Bronchial epithelial cell (primary cell): ENCODE measurements at regions not wholly inside any gene's neighbourhood (a gene's known extent, or its start where the extent isn't known, plus 50 kb on each side); places are given as distances from the start of the nearest gene placed in this dataset.

Experiments
- DNase-seq: peaks from one replicate; pipeline ENCODE4 v3.0.0-alpha.2; 2010; ENCODE audit warnings: low read depth
- FAIRE-seq: peaks from 2 replicates; lab custom pipeline; 2011; peaks lifted over from hg19 to GRCh38; lab: Jason Lieb, UNC
- H3K27me3 ChIP-seq: 2 replicates; pipeline ENCODE4 v1.5.1; 2011; ENCODE audit warnings: low read length; ENCODE audit not compliant: control insufficient read depth, insufficient read depth
- H3K36me3 ChIP-seq: 2 replicates; pipeline ENCODE4 v1.5.1; 2011; ENCODE audit warnings: low read length; ENCODE audit not compliant: control insufficient read depth, insufficient read depth
- H3K4me3 ChIP-seq: 2 replicates; pipeline ENCODE4 v1.5.1; 2011; ENCODE audit warnings: mild to moderate bottlenecking, low read depth, low read length, control low read depth
- TF ChIP-seq, protein P1 (sequence below): IDR thresholded peaks from 2 replicates; pipeline ENCODE4 v1.5.1; 2011; ENCODE audit warnings: mild to moderate bottlenecking, moderate library complexity, low read length, control low read depth, inconsistent platforms; ENCODE audit not compliant: insufficient read depth, severe bottlenecking

DNA sequence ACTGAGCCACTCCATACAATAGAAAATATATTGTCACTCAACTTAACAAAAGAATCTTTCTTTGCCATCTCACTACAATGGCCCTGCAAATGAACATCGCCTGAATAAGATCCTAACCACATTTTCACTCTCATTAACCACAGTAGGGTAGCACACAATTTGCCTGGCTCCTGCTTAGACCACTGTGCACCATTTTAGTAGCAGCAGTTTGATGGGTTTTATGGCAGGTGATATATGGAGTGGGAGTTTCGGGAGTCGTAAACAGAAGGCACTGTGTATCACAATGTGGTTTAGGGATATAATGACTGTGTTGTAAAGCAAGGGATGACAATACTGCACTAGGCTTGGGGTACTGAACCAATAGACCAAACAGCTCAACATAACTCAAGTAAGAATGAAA is 617.4 kb downstream of the BCL11A start:
- Histone ChIP-seq H3K4me3 (no peak overlapping the region), H3K36me3 (no peaks in the 10 kb centered on the region), H3K27me3 (no peaks in the 10 kb centered on the region)
- TF ChIP-seq, protein P1, sequence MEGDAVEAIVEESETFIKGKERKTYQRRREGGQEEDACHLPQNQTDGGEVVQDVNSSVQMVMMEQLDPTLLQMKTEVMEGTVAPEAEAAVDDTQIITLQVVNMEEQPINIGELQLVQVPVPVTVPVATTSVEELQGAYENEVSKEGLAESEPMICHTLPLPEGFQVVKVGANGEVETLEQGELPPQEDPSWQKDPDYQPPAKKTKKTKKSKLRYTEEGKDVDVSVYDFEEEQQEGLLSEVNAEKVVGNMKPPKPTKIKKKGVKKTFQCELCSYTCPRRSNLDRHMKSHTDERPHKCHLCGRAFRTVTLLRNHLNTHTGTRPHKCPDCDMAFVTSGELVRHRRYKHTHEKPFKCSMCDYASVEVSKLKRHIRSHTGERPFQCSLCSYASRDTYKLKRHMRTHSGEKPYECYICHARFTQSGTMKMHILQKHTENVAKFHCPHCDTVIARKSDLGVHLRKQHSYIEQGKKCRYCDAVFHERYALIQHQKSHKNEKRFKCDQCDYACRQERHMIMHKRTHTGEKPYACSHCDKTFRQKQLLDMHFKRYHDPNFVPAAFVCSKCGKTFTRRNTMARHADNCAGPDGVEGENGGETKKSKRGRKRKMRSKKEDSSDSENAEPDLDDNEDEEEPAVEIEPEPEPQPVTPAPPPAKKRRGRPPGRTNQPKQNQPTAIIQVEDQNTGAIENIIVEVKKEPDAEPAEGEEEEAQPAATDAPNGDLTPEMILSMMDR, result no peak
- DNase-seq (no peak), FAIRE-seq (no peak)

DNA sequence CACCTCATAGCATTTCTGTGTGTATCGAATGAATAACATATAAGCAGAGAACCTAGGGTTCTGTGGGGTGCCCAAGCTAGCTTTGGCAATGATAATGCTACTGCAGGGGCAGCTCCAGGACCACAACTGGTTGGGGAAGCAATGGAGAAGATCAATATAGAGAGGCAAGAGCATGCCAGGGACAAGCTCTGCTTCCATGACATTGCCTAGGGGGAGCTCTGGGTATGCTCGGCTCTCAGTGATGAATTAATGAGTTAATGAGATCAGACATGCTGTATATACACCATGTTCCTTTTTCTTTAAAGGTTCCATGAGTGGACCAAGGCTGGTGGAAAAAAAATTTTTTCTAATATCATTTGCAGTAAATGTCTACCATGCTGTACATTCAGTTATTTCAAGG is 618.4 kb downstream of the BCL11A start:
- H3K4me3 ChIP-seq, result no peak overlapping the region
- FAIRE-seq (no peak), DNase-seq (peak; percentile 1)
- TF ChIP-seq, protein P1, result peak; percentile 7
- H3K27me3 ChIP-seq, result no peaks in the 10 kb centered on the region
- H3K36me3 ChIP-seq, result no peaks in the 10 kb centered on the region

DNA sequence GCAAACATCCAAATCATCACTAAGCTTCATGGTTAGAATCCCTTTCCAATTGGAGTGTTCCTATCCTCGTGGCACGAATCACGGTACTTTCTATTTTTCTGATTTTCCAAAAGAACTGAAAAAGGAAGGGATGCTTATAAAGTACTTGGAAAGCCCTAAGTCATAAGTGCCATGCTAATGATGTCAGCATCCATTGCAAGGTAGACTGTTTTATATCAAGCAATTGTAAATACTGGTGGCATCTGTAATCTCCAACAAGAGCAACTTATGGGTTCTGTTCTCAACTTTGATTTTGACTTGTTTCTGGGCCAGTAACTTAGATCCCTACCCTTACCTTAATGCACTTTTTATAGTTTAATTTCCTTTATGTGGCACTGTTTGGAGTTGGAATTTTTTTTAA is 619.5 kb downstream of the BCL11A start:
- TF ChIP-seq, protein P1, result no peak
- FAIRE-seq (no peak), DNase-seq (no peak)
- Histone ChIP-seq H3K36me3 (no peaks in the 10 kb centered on the region), H3K4me3 (no peak overlapping the region), H3K27me3 (no peaks in the 10 kb centered on the region)

GRCh38 chr2:59932341-59932740 is 621.1 kb downstream of the BCL11A start:
- H3K27me3 ChIP-seq, result no peaks in the 10 kb centered on the region
- FAIRE-seq, result peak; percentile 18
- TF ChIP-seq, protein P1, result peak; percentile 35
- H3K36me3 ChIP-seq, result no peaks in the 10 kb centered on the region
- peak; percentile 21 for DNase-seq
- no peak overlapping the region for H3K4me3 ChIP-seq

- no peak for DNase-seq
- FAIRE-seq, result no peak
- TF ChIP-seq, protein P1, result no peak
These were observed 623.0 kb downstream of the BCL11A start for GRCh38 chr2:59930430-59930829.

GRCh38 chr2:59926731-59927130 is 626.7 kb downstream of the BCL11A start:
- Histone ChIP-seq H3K4me3 (no peak overlapping the region), H3K27me3 (no peaks in the 10 kb centered on the region), H3K36me3 (no peaks in the 10 kb centered on the region)
- TF ChIP-seq, protein P1, result no peak
- DNase-seq, result no peak
- no peak for FAIRE-seq

More at GRCh38 chr2:59930430-59930829, 623.0 kb downstream of the BCL11A start:
- Histone ChIP-seq H3K36me3 (no peaks in the 10 kb centered on the region), H3K4me3 (no peak overlapping the region), H3K27me3 (no peaks in the 10 kb centered on the region)
